ENCODE measurements at regions not wholly inside any gene's neighbourhood (a gene's known extent, or its start where the extent isn't known, plus 50 kb on each side); places are given as distances from the start of the nearest gene placed in this dataset.

DNA sequence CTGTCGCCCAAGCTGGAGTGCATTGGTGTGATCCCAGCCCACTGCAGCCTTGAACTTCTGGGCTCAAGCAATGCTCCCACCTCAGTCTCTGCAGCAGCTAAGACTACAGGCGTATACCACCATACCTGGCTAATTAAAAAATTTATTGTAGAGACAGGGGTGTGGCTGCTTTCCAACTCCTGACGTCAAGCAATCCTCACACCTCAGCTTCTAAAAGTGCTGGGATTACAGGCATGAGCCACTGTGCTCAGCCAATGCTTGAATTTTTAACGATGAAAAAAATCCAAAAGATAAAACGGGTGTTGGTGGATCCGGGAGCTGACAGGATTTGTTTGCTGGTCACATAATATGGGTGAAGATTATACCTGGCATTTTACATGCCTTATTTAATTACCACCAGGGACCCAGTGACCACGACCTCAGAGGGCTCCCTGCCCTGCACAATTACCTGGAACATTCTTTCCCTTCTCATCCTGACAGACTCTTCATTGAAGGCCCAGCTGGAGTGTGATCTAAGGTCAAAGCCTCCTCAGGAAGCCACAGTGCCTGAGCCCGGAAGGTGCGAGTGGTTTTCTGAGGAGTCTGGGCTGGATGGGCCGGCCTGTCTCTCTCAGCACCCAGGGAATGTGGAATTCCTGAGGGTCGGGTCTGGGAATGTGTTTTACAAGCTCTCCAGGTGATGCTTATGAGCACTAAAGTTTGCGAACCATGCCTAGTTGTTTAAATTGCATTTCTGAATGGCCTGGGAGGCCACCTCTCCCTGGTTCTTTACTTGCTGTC lies 193.3 kb downstream of the USP12 start:
- no peak for TF ChIP-seq CTCF (IDR thresholded peaks at IDR 0.05)
- no peak for TF ChIP-seq POLR2A (IDR thresholded peaks at IDR 0.05)
- TF ChIP-seq POLR2AphosphoS5 (IDR thresholded peaks at IDR 0.05) = no peak

All from breast epithelium (tissue), 3 donors.